ENCODE measurements at regions not wholly inside any gene's neighbourhood (a gene's known extent, or its start where the extent isn't known, plus 50 kb on each side); places are given as distances from the start of the nearest gene placed in this dataset.

GRCh38 chr2:126315828-126316227, 340.1 kb upstream of the GYPC start:
- Mint-ChIP-seq H3K36me3 (ENCODE audit: low read depth) (no peaks in the 10 kb centered on the region), H3K9me3 (no peaks in the 10 kb centered on the region), H3K27me3 (ENCODE audit: low read depth) (no peaks in the 10 kb centered on the region), H3K4me3 (no peak overlapping the region), H3K4me1 (ENCODE audit: low read depth) (no peaks in the 10 kb centered on the region), H3K27ac (no peak overlapping the region)
- no peak for DNase-seq (ENCODE audit: low spot score)

- Mint-ChIP-seq H3K27ac (no peak overlapping the region), H3K27me3 (ENCODE audit: low read depth) (no peaks in the 10 kb centered on the region), H3K4me1 (ENCODE audit: low read depth) (peaks cover 2% of the 10 kb centered on the region), H3K9me3 (no peaks in the 10 kb centered on the region), H3K36me3 (ENCODE audit: low read depth) (no peaks in the 10 kb centered on the region), H3K4me3 (no peak overlapping the region)
- DNase-seq (ENCODE audit: low spot score), result no peak
These were observed 338.0 kb upstream of the GYPC start for GRCh38 chr2:126317790-126318431.

- no peak overlapping the region for H3K4me3 Mint-ChIP-seq
- H3K36me3 Mint-ChIP-seq (ENCODE audit: low read depth), result no peaks in the 10 kb centered on the region
- H3K9me3 Mint-ChIP-seq, result no peaks in the 10 kb centered on the region
- H3K4me1 Mint-ChIP-seq (ENCODE audit: low read depth), result peaks cover 2% of the 10 kb centered on the region
- no peak overlapping the region for H3K27ac Mint-ChIP-seq
- no peak for DNase-seq (ENCODE audit: low spot score)
- H3K27me3 Mint-ChIP-seq (ENCODE audit: low read depth), result no peaks in the 10 kb centered on the region
These were observed 333.6 kb upstream of the GYPC start for GRCh38 chr2:126322342-126322741.

- no peaks in the 10 kb centered on the region for H3K27me3 Mint-ChIP-seq (ENCODE audit: low read depth)
- H3K36me3 Mint-ChIP-seq (ENCODE audit: low read depth), result no peaks in the 10 kb centered on the region
- H3K4me1 Mint-ChIP-seq (ENCODE audit: low read depth), result peaks cover 2% of the 10 kb centered on the region
- no peak overlapping the region for H3K27ac Mint-ChIP-seq
- DNase-seq (ENCODE audit: low spot score), result no peak
- no peak overlapping the region for H3K4me3 Mint-ChIP-seq
- H3K9me3 Mint-ChIP-seq, result peaks cover under 1% of the 10 kb centered on the region
These were observed 330.8 kb upstream of the GYPC start for GRCh38 chr2:126325202-126325601.

GRCh38 chr2:126329173-126329572, 326.8 kb upstream of the GYPC start:
- Mint-ChIP-seq H3K27ac (no peak overlapping the region), H3K36me3 (ENCODE audit: low read depth) (no peaks in the 10 kb centered on the region), H3K4me3 (no peak overlapping the region), H3K27me3 (ENCODE audit: low read depth) (no peaks in the 10 kb centered on the region), H3K4me1 (ENCODE audit: low read depth) (no peaks in the 10 kb centered on the region), H3K9me3 (peaks cover 25% of the 10 kb centered on the region)
- DNase-seq (ENCODE audit: low spot score), result no peak

- Mint-ChIP-seq H3K27me3 (ENCODE audit: low read depth) (no peaks in the 10 kb centered on the region), H3K4me1 (ENCODE audit: low read depth) (no peaks in the 10 kb centered on the region), H3K4me3 (no peak overlapping the region), H3K9me3 (no peaks in the 10 kb centered on the region), H3K36me3 (ENCODE audit: low read depth) (no peaks in the 10 kb centered on the region), H3K27ac (no peak overlapping the region)
- no peak for DNase-seq (ENCODE audit: low spot score)
These were observed 313.5 kb upstream of the GYPC start for GRCh38 chr2:126342457-126342856.

GRCh38 chr2:126343136-126343535, 312.8 kb upstream of the GYPC start:
- Mint-ChIP-seq H3K4me1 (ENCODE audit: low read depth) (no peaks in the 10 kb centered on the region), H3K9me3 (no peaks in the 10 kb centered on the region), H3K27ac (no peak overlapping the region), H3K4me3 (no peak overlapping the region), H3K36me3 (ENCODE audit: low read depth) (no peaks in the 10 kb centered on the region), H3K27me3 (ENCODE audit: low read depth) (no peaks in the 10 kb centered on the region)
- no peak for DNase-seq (ENCODE audit: low spot score)

- H3K4me3 Mint-ChIP-seq, result no peak overlapping the region
- H3K27ac Mint-ChIP-seq, result no peak overlapping the region
- H3K27me3 Mint-ChIP-seq (ENCODE audit: low read depth), result no peaks in the 10 kb centered on the region
- H3K4me1 Mint-ChIP-seq (ENCODE audit: low read depth), result no peaks in the 10 kb centered on the region
- no peaks in the 10 kb centered on the region for H3K36me3 Mint-ChIP-seq (ENCODE audit: low read depth)
- no peaks in the 10 kb centered on the region for H3K9me3 Mint-ChIP-seq
- no peak for DNase-seq (ENCODE audit: low spot score)
These were observed 311.5 kb upstream of the GYPC start for GRCh38 chr2:126344493-126344892.

GRCh38 chr2:126345691-126346090, 310.3 kb upstream of the GYPC start:
- H3K27me3 Mint-ChIP-seq (ENCODE audit: low read depth), result no peaks in the 10 kb centered on the region
- DNase-seq (ENCODE audit: low spot score), result no peak
- no peaks in the 10 kb centered on the region for H3K36me3 Mint-ChIP-seq (ENCODE audit: low read depth)
- H3K9me3 Mint-ChIP-seq, result no peaks in the 10 kb centered on the region
- H3K4me3 Mint-ChIP-seq, result no peak overlapping the region
- H3K4me1 Mint-ChIP-seq (ENCODE audit: low read depth), result no peaks in the 10 kb centered on the region
- no peak overlapping the region for H3K27ac Mint-ChIP-seq

- no peaks in the 10 kb centered on the region for H3K36me3 Mint-ChIP-seq (ENCODE audit: low read depth)
- no peaks in the 10 kb centered on the region for H3K27me3 Mint-ChIP-seq (ENCODE audit: low read depth)
- H3K9me3 Mint-ChIP-seq, result no peaks in the 10 kb centered on the region
- no peak overlapping the region for H3K27ac Mint-ChIP-seq
- DNase-seq (ENCODE audit: low spot score), result no peak
- no peak overlapping the region for H3K4me3 Mint-ChIP-seq
- no peaks in the 10 kb centered on the region for H3K4me1 Mint-ChIP-seq (ENCODE audit: low read depth)
These were observed 299.3 kb upstream of the GYPC start for GRCh38 chr2:126356631-126357030.

- H3K9me3 Mint-ChIP-seq, result no peaks in the 10 kb centered on the region
- no peaks in the 10 kb centered on the region for H3K27me3 Mint-ChIP-seq (ENCODE audit: low read depth)
- H3K36me3 Mint-ChIP-seq (ENCODE audit: low read depth), result no peaks in the 10 kb centered on the region
- no peak for DNase-seq (ENCODE audit: low spot score)
- no peak overlapping the region for H3K4me3 Mint-ChIP-seq
- H3K27ac Mint-ChIP-seq, result no peak overlapping the region
- no peaks in the 10 kb centered on the region for H3K4me1 Mint-ChIP-seq (ENCODE audit: low read depth)
These were observed 297.8 kb upstream of the GYPC start for GRCh38 chr2:126358122-126358521.

- Mint-ChIP-seq H3K27me3 (ENCODE audit: low read depth) (no peaks in the 10 kb centered on the region), H3K9me3 (no peaks in the 10 kb centered on the region), H3K36me3 (ENCODE audit: low read depth) (no peaks in the 10 kb centered on the region), H3K4me3 (no peak overlapping the region), H3K27ac (no peak overlapping the region), H3K4me1 (ENCODE audit: low read depth) (no peaks in the 10 kb centered on the region)
- DNase-seq (ENCODE audit: low spot score), result no peak
These were observed 296.5 kb upstream of the GYPC start for GRCh38 chr2:126359494-126359893.

- no peak for DNase-seq (ENCODE audit: low spot score)
- Mint-ChIP-seq H3K27me3 (ENCODE audit: low read depth) (no peaks in the 10 kb centered on the region), H3K27ac (no peak overlapping the region), H3K36me3 (ENCODE audit: low read depth) (no peaks in the 10 kb centered on the region), H3K9me3 (no peaks in the 10 kb centered on the region), H3K4me3 (no peak overlapping the region), H3K4me1 (ENCODE audit: low read depth) (no peaks in the 10 kb centered on the region)
These were observed 288.6 kb upstream of the GYPC start for GRCh38 chr2:126367361-126367760.

- DNase-seq (ENCODE audit: low spot score), result no peak
- Mint-ChIP-seq H3K36me3 (ENCODE audit: low read depth) (no peaks in the 10 kb centered on the region), H3K4me1 (ENCODE audit: low read depth) (no peaks in the 10 kb centered on the region), H3K27me3 (ENCODE audit: low read depth) (no peaks in the 10 kb centered on the region), H3K4me3 (no peak overlapping the region), H3K9me3 (no peaks in the 10 kb centered on the region), H3K27ac (no peak overlapping the region)
These were observed 287.2 kb upstream of the GYPC start for GRCh38 chr2:126368758-126369157.

GRCh38 chr2:126370201-126370600, 285.8 kb upstream of the GYPC start:
- Mint-ChIP-seq H3K36me3 (ENCODE audit: low read depth) (no peaks in the 10 kb centered on the region), H3K4me3 (no peak overlapping the region), H3K9me3 (no peaks in the 10 kb centered on the region), H3K27me3 (ENCODE audit: low read depth) (no peaks in the 10 kb centered on the region), H3K27ac (no peak overlapping the region), H3K4me1 (ENCODE audit: low read depth) (no peaks in the 10 kb centered on the region)
- DNase-seq (ENCODE audit: low spot score), result no peak

All from T-helper 2 cell treated with Interferon-gamma antibody and Interleukin-4, amounts not matched to agents 5 μg/mL and 100 μg/mL, for 36 hours (primary cell).